ENCODE measurements at regions not wholly inside any gene's neighbourhood (a gene's known extent, or its start where the extent isn't known, plus 50 kb on each side); places are given as distances from the start of the nearest gene placed in this dataset.

- Mint-ChIP-seq H3K27me3 (no peaks in the 10 kb centered on the region), H3K27ac (no peak overlapping the region), H3K9me3 (no peaks in the 10 kb centered on the region), H3K4me3 (no peak overlapping the region), H3K36me3 (ENCODE audit: low read depth) (no peaks in the 10 kb centered on the region), H3K4me1 (no peaks in the 10 kb centered on the region)
- DNase-seq, result no peak
- intact Hi-C loops (cut with micrococcal nuclease), result no loop called here
Observed at GRCh38 chr19:28981994-28982393, 231.0 kb downstream of the UQCRFS1 start.

GRCh38 chr19:28981518-28981917 is 231.4 kb downstream of the UQCRFS1 start:
- Mint-ChIP-seq H3K9me3 (no peaks in the 10 kb centered on the region), H3K36me3 (ENCODE audit: low read depth) (no peaks in the 10 kb centered on the region), H3K4me1 (no peaks in the 10 kb centered on the region), H3K4me3 (no peak overlapping the region), H3K27ac (no peak overlapping the region), H3K27me3 (no peaks in the 10 kb centered on the region)
- intact Hi-C loops (cut with micrococcal nuclease), result no loop called here
- DNase-seq, result no peak

DNA sequence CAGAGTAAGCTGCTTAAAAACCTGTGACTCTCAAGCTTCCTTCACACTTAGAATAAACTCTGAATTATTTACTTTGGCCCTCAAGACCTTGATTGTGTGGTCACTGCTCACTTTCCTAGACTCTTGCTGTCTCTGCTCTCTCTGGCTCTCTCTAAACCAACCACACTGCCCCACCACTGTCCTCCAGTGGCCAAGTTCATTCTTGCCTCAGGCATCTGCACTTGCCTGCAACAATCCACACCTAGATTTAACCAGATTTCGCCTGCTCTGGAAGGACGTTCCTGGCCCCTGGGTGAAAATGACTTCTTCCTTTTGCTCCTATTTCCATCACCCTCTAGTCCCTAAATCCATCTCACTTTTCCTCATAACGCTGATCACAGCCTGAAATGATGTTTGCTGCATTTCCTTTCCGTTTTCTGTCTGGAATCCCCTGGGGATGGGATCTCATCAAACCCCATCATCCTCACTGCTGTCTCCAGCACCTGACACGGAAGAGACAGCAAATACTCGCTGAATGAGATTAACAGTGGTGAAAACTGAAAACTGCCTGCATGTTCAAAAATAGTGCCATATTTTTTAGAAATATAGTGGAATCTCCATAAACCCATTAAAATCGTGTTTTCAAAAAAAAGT is 232.6 kb downstream of the UQCRFS1 start:
- intact Hi-C loops (cut with micrococcal nuclease), result no loop called here
- Mint-ChIP-seq H3K27ac (no peak overlapping the region), H3K27me3 (no peaks in the 10 kb centered on the region), H3K36me3 (ENCODE audit: low read depth) (no peaks in the 10 kb centered on the region), H3K4me1 (no peaks in the 10 kb centered on the region), H3K4me3 (no peak overlapping the region), H3K9me3 (no peaks in the 10 kb centered on the region)
- DNase-seq, result no peak

DNA sequence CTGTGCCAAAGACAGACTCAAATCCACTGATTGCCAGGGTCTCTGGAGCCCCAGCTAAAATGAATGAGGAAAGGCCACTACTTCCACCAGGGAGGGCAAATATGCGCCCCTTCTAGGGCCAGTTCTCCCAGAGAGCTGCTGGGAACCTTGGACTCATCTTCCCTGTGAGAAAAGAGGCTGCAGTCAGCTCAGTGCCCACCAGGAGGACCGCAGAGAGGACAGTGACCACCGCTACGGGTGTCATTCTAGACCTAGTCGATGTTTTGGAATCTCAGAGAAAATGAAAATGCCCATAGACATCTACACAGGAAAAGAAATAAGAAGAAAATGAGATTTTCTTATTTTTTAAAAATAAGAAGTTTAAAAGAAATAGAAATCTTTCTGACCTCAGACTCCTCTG is 235.1 kb downstream of the UQCRFS1 start:
- no peaks in the 10 kb centered on the region for H3K9me3 Mint-ChIP-seq
- H3K4me1 Mint-ChIP-seq, result no peaks in the 10 kb centered on the region
- no peak overlapping the region for H3K4me3 Mint-ChIP-seq
- intact Hi-C loops (cut with micrococcal nuclease), result no loop called here
- no peak overlapping the region for H3K27ac Mint-ChIP-seq
- no peaks in the 10 kb centered on the region for H3K27me3 Mint-ChIP-seq
- no peaks in the 10 kb centered on the region for H3K36me3 Mint-ChIP-seq (ENCODE audit: low read depth)
- DNase-seq, result no peak

- Mint-ChIP-seq H3K27me3 (no peaks in the 10 kb centered on the region), H3K4me3 (no peak overlapping the region), H3K27ac (no peak overlapping the region), H3K36me3 (ENCODE audit: low read depth) (no peaks in the 10 kb centered on the region), H3K4me1 (no peaks in the 10 kb centered on the region), H3K9me3 (no peaks in the 10 kb centered on the region)
- DNase-seq, result no peak
- intact Hi-C loops (cut with micrococcal nuclease), result no loop called here
Observed at GRCh38 chr19:28972058-28972852, 240.7 kb downstream of the UQCRFS1 start.

- intact Hi-C loops (cut with micrococcal nuclease), result no loop called here
- Mint-ChIP-seq H3K4me1 (no peaks in the 10 kb centered on the region), H3K27ac (no peak overlapping the region), H3K36me3 (ENCODE audit: low read depth) (no peaks in the 10 kb centered on the region), H3K4me3 (no peak overlapping the region), H3K9me3 (no peaks in the 10 kb centered on the region), H3K27me3 (no peaks in the 10 kb centered on the region)
- DNase-seq, result no peak
Observed at GRCh38 chr19:28971513-28971912, 241.4 kb downstream of the UQCRFS1 start.

DNA sequence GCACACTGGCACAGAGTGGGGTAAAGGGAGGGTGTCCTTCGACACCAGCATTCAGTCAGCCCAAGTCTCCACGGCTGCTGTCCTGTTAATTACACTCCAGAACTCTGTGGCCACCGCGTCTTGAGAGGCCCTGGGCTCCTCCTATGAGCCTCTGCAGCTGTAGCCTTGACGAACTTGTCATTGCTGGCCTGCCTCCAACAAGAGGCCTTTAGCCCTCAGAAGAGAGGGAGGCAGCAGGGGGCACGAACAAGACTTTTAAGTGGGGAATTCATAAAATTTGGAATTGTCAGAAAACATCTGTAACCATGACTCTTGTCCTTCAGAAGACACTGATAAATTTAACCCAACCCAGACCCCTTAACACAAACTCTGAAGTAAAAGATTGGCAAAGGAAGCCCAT is 241.9 kb downstream of the UQCRFS1 start:
- H3K27me3 Mint-ChIP-seq, result no peaks in the 10 kb centered on the region
- no peak overlapping the region for H3K27ac Mint-ChIP-seq
- H3K9me3 Mint-ChIP-seq, result no peaks in the 10 kb centered on the region
- no peaks in the 10 kb centered on the region for H3K36me3 Mint-ChIP-seq (ENCODE audit: low read depth)
- no peak overlapping the region for H3K4me3 Mint-ChIP-seq
- intact Hi-C loops (cut with micrococcal nuclease), result no loop called here
- no peak for DNase-seq
- H3K4me1 Mint-ChIP-seq, result no peaks in the 10 kb centered on the region

GRCh38 chr19:28968721-28969120 is 244.2 kb downstream of the UQCRFS1 start:
- Mint-ChIP-seq H3K27ac (no peak overlapping the region), H3K4me3 (no peak overlapping the region), H3K36me3 (ENCODE audit: low read depth) (no peaks in the 10 kb centered on the region), H3K4me1 (no peaks in the 10 kb centered on the region), H3K27me3 (no peaks in the 10 kb centered on the region), H3K9me3 (no peaks in the 10 kb centered on the region)
- no peak for DNase-seq
- intact Hi-C loops (cut with micrococcal nuclease), result no loop called here

GRCh38 chr19:28966737-28967399 is 246.1 kb downstream of the UQCRFS1 start:
- intact Hi-C loops (cut with micrococcal nuclease), result no loop called here
- no peak overlapping the region for H3K4me3 Mint-ChIP-seq

DNA sequence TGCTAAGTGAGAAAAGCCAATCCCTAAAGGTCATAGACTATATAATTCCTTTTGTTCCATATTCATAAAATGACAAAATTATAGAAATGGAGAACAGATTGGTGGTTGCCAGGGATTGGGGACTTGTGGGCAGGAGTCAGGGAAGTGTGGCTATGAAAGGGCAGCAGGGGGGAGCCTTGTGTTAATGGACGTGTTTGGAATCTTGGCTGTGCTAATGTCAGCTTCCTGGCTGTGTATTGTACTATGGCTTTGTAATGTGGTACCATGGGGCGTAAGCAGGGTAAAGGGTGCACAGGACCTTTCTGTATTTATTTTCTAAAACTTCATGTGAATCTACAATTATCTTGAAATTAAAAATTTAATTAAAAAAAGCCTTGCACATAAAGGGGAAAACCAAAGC is 248.5 kb downstream of the UQCRFS1 start:
- H3K36me3 Mint-ChIP-seq (ENCODE audit: low read depth), result no peaks in the 10 kb centered on the region
- H3K27ac Mint-ChIP-seq, result no peak overlapping the region
- H3K4me3 Mint-ChIP-seq, result no peak overlapping the region
- H3K27me3 Mint-ChIP-seq, result no peaks in the 10 kb centered on the region
- DNase-seq, result no peak
- no peaks in the 10 kb centered on the region for H3K9me3 Mint-ChIP-seq
- intact Hi-C loops (cut with micrococcal nuclease), result no loop called here
- H3K4me1 Mint-ChIP-seq, result no peaks in the 10 kb centered on the region

More at GRCh38 chr19:28966737-28967399, 246.1 kb downstream of the UQCRFS1 start:
- no peak for DNase-seq
- Mint-ChIP-seq H3K27me3 (no peaks in the 10 kb centered on the region), H3K27ac (no peak overlapping the region), H3K4me1 (no peaks in the 10 kb centered on the region), H3K9me3 (no peaks in the 10 kb centered on the region), H3K36me3 (ENCODE audit: low read depth) (no peaks in the 10 kb centered on the region)

GRCh38 chr19:28963486-28964250 is 249.3 kb downstream of the UQCRFS1 start:
- Mint-ChIP-seq H3K36me3 (ENCODE audit: low read depth) (no peaks in the 10 kb centered on the region), H3K4me3 (no peak overlapping the region), H3K9me3 (no peaks in the 10 kb centered on the region), H3K4me1 (no peaks in the 10 kb centered on the region), H3K27me3 (no peaks in the 10 kb centered on the region), H3K27ac (no peak overlapping the region)
- intact Hi-C loops (cut with micrococcal nuclease), result no loop called here
- DNase-seq, result no peak

DNA sequence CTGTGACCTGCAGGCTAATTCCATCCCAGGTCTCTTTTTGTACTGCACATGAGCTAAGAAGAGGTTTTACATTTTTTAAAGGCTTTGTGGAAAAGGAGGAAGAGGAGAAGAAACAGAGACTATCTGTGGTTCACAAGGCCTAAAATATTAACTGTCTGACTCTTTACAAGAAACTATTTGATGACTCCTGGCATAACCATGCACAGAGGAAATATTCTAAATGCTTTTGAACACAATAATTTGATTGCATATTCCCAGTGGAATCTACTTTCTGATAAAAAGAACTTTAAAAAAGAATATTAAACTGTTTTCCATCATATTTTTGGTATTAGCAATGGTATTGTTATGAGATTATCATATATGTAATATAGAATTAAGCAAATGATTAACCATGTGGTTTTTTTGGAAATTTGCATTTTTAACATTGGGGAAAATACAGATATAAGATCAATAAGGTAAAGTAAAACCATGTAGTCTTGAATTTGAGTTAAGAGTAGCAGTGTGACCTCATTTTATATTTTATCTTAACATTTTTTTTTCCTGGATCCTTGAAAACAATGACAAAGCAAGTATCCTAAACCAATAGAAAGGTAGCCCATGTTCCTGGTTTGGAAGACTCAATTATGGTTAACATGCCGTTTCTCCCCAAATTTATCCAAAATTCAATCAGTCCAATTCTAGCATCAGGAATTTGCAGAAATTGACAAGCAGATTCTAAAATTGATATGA is 251.0 kb downstream of the UQCRFS1 start:
- Mint-ChIP-seq H3K27me3 (no peaks in the 10 kb centered on the region), H3K4me3 (no peak overlapping the region), H3K9me3 (no peaks in the 10 kb centered on the region), H3K4me1 (no peaks in the 10 kb centered on the region), H3K27ac (no peak overlapping the region), H3K36me3 (ENCODE audit: low read depth) (no peaks in the 10 kb centered on the region)
- intact Hi-C loops (cut with micrococcal nuclease), result no loop called here
- no peak for DNase-seq

- no peaks in the 10 kb centered on the region for H3K36me3 Mint-ChIP-seq (ENCODE audit: low read depth)
- H3K27ac Mint-ChIP-seq, result no peak overlapping the region
- H3K27me3 Mint-ChIP-seq, result no peaks in the 10 kb centered on the region
- intact Hi-C loops (cut with micrococcal nuclease), result no loop called here
- no peaks in the 10 kb centered on the region for H3K9me3 Mint-ChIP-seq
- H3K4me1 Mint-ChIP-seq, result no peaks in the 10 kb centered on the region
- no peak overlapping the region for H3K4me3 Mint-ChIP-seq
- no peak for DNase-seq
Observed at GRCh38 chr19:28960986-28961705, 251.8 kb downstream of the UQCRFS1 start.

Measured in activated CD4-positive, alpha-beta T cell treated with anti-CD3 and anti-CD28 coated beads, Interleukin-2, amount 10 ng/mL, durations not matched to agents 24 days and 14 days (primary cell).